ENCODE measurements at regions not wholly inside any gene's neighbourhood (a gene's known extent, or its start where the extent isn't known, plus 50 kb on each side); places are given as distances from the start of the nearest gene placed in this dataset.

DNA sequence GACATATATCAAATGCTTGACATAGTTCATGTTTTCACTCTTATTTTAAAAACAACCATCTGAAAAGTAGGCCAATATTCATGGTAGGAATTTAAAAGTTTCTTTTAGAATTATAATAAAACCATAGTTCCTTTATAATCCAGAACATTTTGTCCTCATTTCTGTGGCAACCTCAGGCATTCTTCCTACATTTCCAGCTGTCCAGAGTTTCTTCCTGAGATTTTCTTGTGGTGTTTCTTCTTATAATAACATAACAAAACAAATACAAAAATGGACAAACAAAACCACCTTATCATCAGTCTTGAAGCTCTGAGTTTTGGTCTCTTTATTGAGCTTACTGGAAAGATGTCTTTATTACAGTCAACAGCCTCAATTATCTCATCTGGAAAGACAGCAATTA lies 2028.6 kb upstream of the CELF4 start:
- TF ChIP-seq, protein P1, sequence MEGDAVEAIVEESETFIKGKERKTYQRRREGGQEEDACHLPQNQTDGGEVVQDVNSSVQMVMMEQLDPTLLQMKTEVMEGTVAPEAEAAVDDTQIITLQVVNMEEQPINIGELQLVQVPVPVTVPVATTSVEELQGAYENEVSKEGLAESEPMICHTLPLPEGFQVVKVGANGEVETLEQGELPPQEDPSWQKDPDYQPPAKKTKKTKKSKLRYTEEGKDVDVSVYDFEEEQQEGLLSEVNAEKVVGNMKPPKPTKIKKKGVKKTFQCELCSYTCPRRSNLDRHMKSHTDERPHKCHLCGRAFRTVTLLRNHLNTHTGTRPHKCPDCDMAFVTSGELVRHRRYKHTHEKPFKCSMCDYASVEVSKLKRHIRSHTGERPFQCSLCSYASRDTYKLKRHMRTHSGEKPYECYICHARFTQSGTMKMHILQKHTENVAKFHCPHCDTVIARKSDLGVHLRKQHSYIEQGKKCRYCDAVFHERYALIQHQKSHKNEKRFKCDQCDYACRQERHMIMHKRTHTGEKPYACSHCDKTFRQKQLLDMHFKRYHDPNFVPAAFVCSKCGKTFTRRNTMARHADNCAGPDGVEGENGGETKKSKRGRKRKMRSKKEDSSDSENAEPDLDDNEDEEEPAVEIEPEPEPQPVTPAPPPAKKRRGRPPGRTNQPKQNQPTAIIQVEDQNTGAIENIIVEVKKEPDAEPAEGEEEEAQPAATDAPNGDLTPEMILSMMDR (IDR thresholded peaks at IDR 0.05; ENCODE audit: insufficient read depth, low read depth, low read length) = no peak
- no peak for TF ChIP-seq EZH2 (IDR thresholded peaks at IDR 0.05; ENCODE audit: insufficient read depth, low read length)
